Activated CD8-positive, alpha-beta T cell treated with anti-CD3 and anti-CD28 coated beads, Interleukin-2, amount 10 ng/mL, durations not matched to agents 7 days and 5 days (primary cell): ENCODE measurements at regions not wholly inside any gene's neighbourhood (a gene's known extent, or its start where the extent isn't known, plus 50 kb on each side); places are given as distances from the start of the nearest gene placed in this dataset.

Source experiments
- ATAC-seq: fragments of 150-1000 bp; cut with Tn5 transposase; one replicate; pipeline ENCODE4 v1.10.0; 2021; ENCODE audit warnings: moderate library complexity
- CTCF ChIA-PET: fragments of 350-600 bp; sonication (Branson Sonifier 250); formaldehyde crosslinking; loops from one replicate; lab custom pipeline; 2021; ENCODE audit warnings: antibody characterized with exemption; lab: Charles Lee
- POLR2A ChIA-PET: fragments of 350-600 bp; sonication (Branson Sonifier 250); formaldehyde crosslinking; loops from one replicate; lab custom pipeline; 2021; ENCODE audit warnings: antibody characterized with exemption; lab: Charles Lee
- DNase-seq: peaks from one replicate; pipeline ENCODE4 v3.0.0-alpha.2; 2020
- H3K27ac Mint-ChIP-seq: one replicate; pipeline ENCODE4 v1.8.0; 2021; ENCODE audit warnings: mild to moderate bottlenecking, mixed read lengths
- H3K27me3 Mint-ChIP-seq: one replicate; pipeline ENCODE4 v1.8.0; 2021; ENCODE audit warnings: low read depth, mixed read lengths
- H3K36me3 Mint-ChIP-seq: one replicate; pipeline ENCODE4 v1.8.0; 2021; ENCODE audit warnings: low read depth, mixed read lengths
- H3K4me1 Mint-ChIP-seq: one replicate; pipeline ENCODE4 v1.8.0; 2021; ENCODE audit warnings: low read depth, mixed read lengths
- H3K4me3 Mint-ChIP-seq: one replicate; pipeline ENCODE4 v1.8.0; 2021; ENCODE audit warnings: mild to moderate bottlenecking, mixed read lengths
- H3K9me3 Mint-ChIP-seq: one replicate; pipeline ENCODE4 v1.8.0; 2022; ENCODE audit warnings: mixed read lengths; ENCODE audit not compliant: insufficient read depth

- POLR2A ChIA-PET, result interaction anchor here (1.4 kb wide), 1 partner anchor 349 kb away, joined by 4 read pairs; no protein-coding TSS in a partner anchor
- Mint-ChIP-seq H3K4me3 (no peak overlapping the region), H3K27ac (no peak overlapping the region), H3K36me3 (no peaks in the 10 kb centered on the region), H3K27me3 (peaks cover 5% of the 10 kb centered on the region), H3K9me3 (no peaks in the 10 kb centered on the region), H3K4me1 (no peaks in the 10 kb centered on the region)
- CTCF ChIA-PET, result interaction anchor here (0.7 to 6.3 kb wide), 7 partner anchors 8 to 384 kb away, joined by 3 to 114 read pairs (median 4); no protein-coding TSS in a partner anchor
- DNase-seq, result peak; percentile 56
- ATAC-seq, result no peak
Observed at GRCh38 chr16:77584205-77584859, 138.0 kb upstream of the NUDT7 start.

DNA sequence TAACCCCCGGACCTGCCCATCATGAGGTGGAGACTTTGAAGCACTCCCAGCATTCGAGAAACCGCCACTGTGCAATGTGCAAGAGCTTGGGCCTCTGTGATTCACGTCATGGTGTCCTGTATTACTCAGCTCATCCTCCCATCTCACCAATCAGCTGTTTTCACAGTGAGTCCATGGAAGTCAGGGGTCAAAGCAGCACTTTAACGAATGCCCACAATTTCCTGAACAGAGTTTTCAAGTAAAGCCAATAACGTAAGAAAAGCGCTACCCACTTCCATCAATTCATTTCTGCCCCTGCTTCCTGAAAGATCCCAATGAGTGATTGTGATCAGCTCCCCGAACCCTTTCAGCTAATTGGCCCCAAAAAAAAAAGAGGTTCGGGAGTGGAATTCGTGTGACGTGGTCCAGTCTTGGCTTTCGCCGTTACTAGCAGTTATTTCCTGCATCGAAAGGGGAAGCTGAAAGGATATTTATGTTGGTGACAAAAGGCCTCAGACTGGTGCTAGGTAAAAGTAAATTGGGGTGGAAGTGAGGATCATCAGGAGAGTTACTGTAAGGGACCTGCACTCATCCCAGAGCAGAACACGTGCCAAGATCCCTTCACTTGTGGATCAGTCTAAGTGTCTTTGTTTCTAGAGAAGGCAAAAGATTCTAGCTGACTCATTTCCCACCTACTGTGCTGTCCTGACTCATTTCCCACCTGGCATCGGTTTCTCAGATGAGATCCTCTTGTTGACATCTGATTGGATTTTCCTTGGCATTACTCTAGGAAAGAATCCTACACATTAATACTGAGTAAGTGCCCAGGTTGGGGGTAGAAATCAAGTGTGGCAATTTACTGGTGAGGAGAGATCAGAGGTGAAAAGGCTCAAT is 136.7 kb upstream of the NUDT7 start:
- Mint-ChIP-seq H3K27ac (no peak overlapping the region), H3K4me3 (no peak overlapping the region), H3K36me3 (no peaks in the 10 kb centered on the region), H3K9me3 (no peaks in the 10 kb centered on the region), H3K4me1 (no peaks in the 10 kb centered on the region), H3K27me3 (peaks cover 5% of the 10 kb centered on the region)
- POLR2A ChIA-PET, result no interaction called here
- CTCF ChIA-PET, result interaction anchor here (0.7 to 6.3 kb wide), 7 partner anchors 17 to 1688 kb away, joined by 3 to 114 read pairs (median 3); no protein-coding TSS in a partner anchor
- DNase-seq, result no peak
- ATAC-seq, result no peak

DNA sequence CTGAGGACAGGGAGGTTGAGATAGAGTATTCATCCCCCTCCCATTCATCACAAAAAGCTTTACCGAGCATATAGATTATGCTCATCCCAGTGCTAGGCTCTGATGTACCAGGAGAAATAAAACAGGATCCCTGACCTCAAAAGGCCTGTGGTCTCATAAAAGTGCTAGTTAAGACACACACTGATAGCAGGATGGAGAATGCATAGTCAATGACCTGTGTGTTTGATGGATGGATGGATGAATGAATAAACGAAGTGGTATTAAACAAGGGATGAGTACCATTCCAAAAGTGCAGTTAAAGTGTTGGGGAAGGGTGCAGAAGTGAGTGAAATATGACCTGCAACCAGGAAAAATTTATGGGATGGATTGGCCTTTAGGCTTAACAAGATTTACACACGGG is 133.9 kb upstream of the NUDT7 start:
- no peaks in the 10 kb centered on the region for H3K4me1 Mint-ChIP-seq
- H3K36me3 Mint-ChIP-seq, result no peaks in the 10 kb centered on the region
- ChIA-PET CTCF (no interaction called here), POLR2A (no interaction called here)
- no peak for ATAC-seq
- peaks cover 5% of the 10 kb centered on the region for H3K27me3 Mint-ChIP-seq
- no peaks in the 10 kb centered on the region for H3K9me3 Mint-ChIP-seq
- no peak for DNase-seq
- no peak overlapping the region for H3K4me3 Mint-ChIP-seq
- no peak overlapping the region for H3K27ac Mint-ChIP-seq

- ChIA-PET POLR2A (no interaction called here), CTCF (no interaction called here)
- peaks cover 5% of the 10 kb centered on the region for H3K27me3 Mint-ChIP-seq
- H3K9me3 Mint-ChIP-seq, result no peaks in the 10 kb centered on the region
- DNase-seq (no peak), ATAC-seq (no peak)
- H3K4me1 Mint-ChIP-seq, result no peaks in the 10 kb centered on the region
- H3K27ac Mint-ChIP-seq, result no peak overlapping the region
- no peak overlapping the region for H3K4me3 Mint-ChIP-seq
- H3K36me3 Mint-ChIP-seq, result no peaks in the 10 kb centered on the region
Observed at GRCh38 chr16:77589071-77589765, 133.1 kb upstream of the NUDT7 start.

- ChIA-PET POLR2A (no interaction called here), CTCF (no interaction called here)
- no peak overlapping the region for H3K4me3 Mint-ChIP-seq
- no peak for DNase-seq
- H3K27ac Mint-ChIP-seq, result no peak overlapping the region
- H3K9me3 Mint-ChIP-seq, result no peaks in the 10 kb centered on the region
- ATAC-seq, result no peak
- H3K36me3 Mint-ChIP-seq, result no peaks in the 10 kb centered on the region
- H3K4me1 Mint-ChIP-seq, result no peaks in the 10 kb centered on the region
- peaks cover 4% of the 10 kb centered on the region for H3K27me3 Mint-ChIP-seq
Observed at GRCh38 chr16:77590707-77591106, 131.6 kb upstream of the NUDT7 start.

DNA sequence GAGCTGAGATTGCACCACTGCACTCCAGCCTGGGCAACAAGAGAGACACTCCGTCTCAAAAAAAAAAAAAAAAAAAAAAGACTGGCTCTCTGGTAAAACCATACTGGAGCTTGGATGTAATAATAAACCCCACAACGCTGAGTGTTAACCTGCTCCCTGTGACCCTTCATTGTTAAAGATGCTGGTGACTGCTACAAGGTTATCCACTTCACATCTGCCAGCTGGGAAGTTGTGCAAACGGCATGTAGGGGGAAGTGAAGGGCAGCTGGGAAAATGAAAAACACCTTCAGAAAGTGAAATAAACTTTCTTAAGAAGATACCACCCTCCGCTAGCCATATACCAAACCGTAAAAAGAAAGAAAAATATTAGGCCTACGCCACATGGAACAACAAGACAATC is 131.0 kb upstream of the NUDT7 start:
- H3K27ac Mint-ChIP-seq, result no peak overlapping the region
- H3K9me3 Mint-ChIP-seq, result no peaks in the 10 kb centered on the region
- no peaks in the 10 kb centered on the region for H3K4me1 Mint-ChIP-seq
- H3K4me3 Mint-ChIP-seq, result no peak overlapping the region
- DNase-seq (no peak), ATAC-seq (no peak)
- ChIA-PET CTCF (no interaction called here), POLR2A (no interaction called here)
- no peaks in the 10 kb centered on the region for H3K36me3 Mint-ChIP-seq
- H3K27me3 Mint-ChIP-seq, result no peaks in the 10 kb centered on the region

DNA sequence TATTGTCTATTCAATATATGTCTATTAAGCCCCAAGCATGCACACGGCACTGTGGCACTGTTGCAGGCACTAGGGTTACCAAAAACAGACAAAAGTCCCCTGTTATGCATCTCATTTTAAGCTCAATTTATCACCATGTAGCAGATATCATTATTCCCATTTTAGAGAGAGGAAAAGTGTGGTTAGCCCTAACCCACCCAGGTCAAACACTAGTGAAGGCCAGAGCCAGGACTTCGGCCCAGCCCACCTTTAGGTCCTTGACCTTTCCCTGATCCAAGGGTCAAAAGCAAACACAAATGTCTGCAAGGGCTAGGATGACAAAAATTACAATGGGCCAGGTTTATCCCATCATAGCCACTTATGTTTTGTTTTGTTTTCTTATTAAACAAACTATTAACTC is 130.3 kb upstream of the NUDT7 start:
- ChIA-PET CTCF (no interaction called here), POLR2A (no interaction called here)
- Mint-ChIP-seq H3K4me3 (no peak overlapping the region), H3K4me1 (no peaks in the 10 kb centered on the region), H3K9me3 (no peaks in the 10 kb centered on the region), H3K27ac (no peak overlapping the region), H3K27me3 (no peaks in the 10 kb centered on the region), H3K36me3 (no peaks in the 10 kb centered on the region)
- DNase-seq, result no peak
- ATAC-seq, result no peak

DNA sequence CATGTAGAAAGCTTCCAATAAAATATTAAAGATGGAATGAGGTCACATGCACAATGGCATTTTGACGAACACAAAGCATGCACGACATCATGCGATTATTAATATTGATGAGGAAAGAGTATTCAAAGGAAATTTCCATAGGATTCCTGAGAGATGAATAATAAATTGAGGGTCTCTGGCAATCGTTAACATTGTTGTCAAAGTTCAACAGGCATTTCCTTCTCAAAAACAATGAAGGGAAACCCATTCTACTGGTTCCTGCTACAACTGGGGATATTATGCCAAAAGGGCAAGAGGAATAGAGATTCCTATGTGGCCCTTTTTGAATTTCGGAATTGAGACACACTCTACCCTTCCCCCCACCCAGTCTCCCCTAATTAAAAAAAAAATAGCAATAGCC is 128.3 kb upstream of the NUDT7 start:
- DNase-seq (no peak), ATAC-seq (no peak)
- ChIA-PET CTCF (no interaction called here), POLR2A (no interaction called here)
- Mint-ChIP-seq H3K4me3 (no peak overlapping the region), H3K27me3 (no peaks in the 10 kb centered on the region), H3K4me1 (no peaks in the 10 kb centered on the region), H3K36me3 (no peaks in the 10 kb centered on the region), H3K9me3 (no peaks in the 10 kb centered on the region), H3K27ac (no peak overlapping the region)

DNA sequence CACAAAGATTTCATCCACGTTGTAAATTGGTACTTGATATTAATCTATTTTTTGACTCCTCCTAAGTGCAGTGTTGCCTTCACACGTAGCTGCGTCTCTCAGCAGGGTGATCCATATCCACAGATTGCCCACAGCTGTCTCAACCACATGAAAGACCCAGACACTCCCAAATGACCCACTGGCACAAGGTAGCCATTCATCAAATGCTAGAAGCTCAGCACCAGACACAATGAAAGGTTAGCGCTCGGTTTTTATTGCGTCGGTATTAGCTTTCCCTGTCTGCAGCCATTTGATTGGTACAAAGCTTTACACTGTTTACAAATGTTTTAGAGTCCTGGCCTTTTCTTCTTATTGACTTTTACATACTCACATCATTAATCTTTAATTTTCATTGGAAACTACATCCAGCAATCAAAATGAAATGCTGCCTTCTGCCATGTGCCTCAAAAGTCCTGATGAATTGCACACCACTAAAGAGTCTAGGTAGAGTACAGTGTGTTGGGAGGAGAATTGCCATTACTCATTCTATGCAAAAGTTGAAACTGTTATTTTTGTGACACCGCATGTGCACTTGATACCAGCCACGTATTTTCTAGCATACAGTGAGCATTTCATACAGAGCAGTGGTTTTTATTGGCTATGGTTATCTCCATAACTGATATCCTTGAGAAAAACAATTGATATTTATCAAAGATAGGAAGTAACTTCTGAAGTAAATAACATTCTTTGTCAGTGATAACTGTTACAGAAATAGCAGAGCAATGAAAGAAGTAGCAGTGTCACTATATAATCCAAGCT is 127.3 kb upstream of the NUDT7 start:
- ATAC-seq (no peak), DNase-seq (no peak)
- ChIA-PET POLR2A (no interaction called here), CTCF (no interaction called here)
- Mint-ChIP-seq H3K36me3 (no peaks in the 10 kb centered on the region), H3K27me3 (no peaks in the 10 kb centered on the region), H3K9me3 (no peaks in the 10 kb centered on the region), H3K27ac (no peak overlapping the region), H3K4me3 (no peak overlapping the region), H3K4me1 (no peaks in the 10 kb centered on the region)

DNA sequence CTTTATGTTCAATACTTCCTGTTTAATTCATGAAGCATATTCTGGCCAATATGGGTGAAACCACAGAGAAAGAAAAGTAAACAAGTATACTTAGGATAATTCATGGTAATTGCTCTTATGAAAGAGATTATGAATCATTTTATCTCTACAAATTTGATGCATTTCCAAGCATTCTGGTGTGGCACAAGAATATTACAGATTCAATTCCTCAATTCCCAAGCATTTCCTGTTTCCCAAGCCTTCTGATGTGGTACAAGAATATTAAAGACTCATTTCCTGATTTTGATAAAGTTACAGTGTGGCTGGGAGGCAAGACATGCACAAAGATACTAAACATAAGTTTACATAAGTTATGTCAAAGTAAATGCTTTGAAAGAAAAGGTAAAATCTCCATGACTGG is 126.1 kb upstream of the NUDT7 start:
- H3K36me3 Mint-ChIP-seq, result no peaks in the 10 kb centered on the region
- CTCF ChIA-PET, result no interaction called here

GRCh38 chr16:77599793-77600415 is 122.4 kb upstream of the NUDT7 start:
- Mint-ChIP-seq H3K9me3 (no peaks in the 10 kb centered on the region), H3K4me3 (no peak overlapping the region), H3K27ac (no peak overlapping the region), H3K36me3 (no peaks in the 10 kb centered on the region), H3K27me3 (peaks cover 3% of the 10 kb centered on the region), H3K4me1 (no peaks in the 10 kb centered on the region)
- ChIA-PET CTCF (interaction anchor here (0.6 to 1.2 kb wide), 2 partner anchors 403 to 404 kb away, joined by 4 read pairs; no protein-coding TSS in a partner anchor), POLR2A (no interaction called here)
- ATAC-seq, result no peak
- peak; percentile 38 for DNase-seq

More for the DNA sequence above, 126.1 kb upstream of the NUDT7 start:
- Mint-ChIP-seq H3K27ac (no peak overlapping the region), H3K4me3 (no peak overlapping the region), H3K9me3 (no peaks in the 10 kb centered on the region), H3K27me3 (no peaks in the 10 kb centered on the region), H3K4me1 (no peaks in the 10 kb centered on the region)
- ATAC-seq (no peak), DNase-seq (no peak)
- POLR2A ChIA-PET, result no interaction called here
